SK-N-SH (cell line): ENCODE measurements at regions not wholly inside any gene's neighbourhood (a gene's known extent, or its start where the extent isn't known, plus 50 kb on each side); places are given as distances from the start of the nearest gene placed in this dataset.

Source experiments
- CTCF ChIA-PET: fragments of 300-600, 350-600 bp; formaldehyde crosslinking; extraction: SDS; loops from one replicate; lab custom pipeline; 2021; lab: Yijun Ruan, JAX
- POLR2A ChIA-PET: fragments of 350-600 bp; sonication (Branson Sonifier 250); formaldehyde crosslinking; extraction: SDS; loops from one replicate; lab custom pipeline; 2020; ENCODE audit warnings: antibody characterized with exemption, inconsistent platforms; lab: Yijun Ruan, JAX
- DNase-seq: peaks from one replicate; pipeline ENCODE4 v3.0.0; 2012
- H2AFZ ChIP-seq: fragments of 200-600 bp; sonication (generic); 2 replicates; pipeline ENCODE4 v1.8.1; 2016; ENCODE audit warnings: antibody characterized with exemption, mild to moderate bottlenecking, low read depth
- H3F3A ChIP-seq: fragments of 200-600 bp; sonication (generic); replicated peaks from 2 replicates; pipeline ENCODE3; 2016; ENCODE audit warnings: antibody characterized with exemption, mild to moderate bottlenecking; ENCODE audit not compliant: insufficient read depth
- H3K27ac ChIP-seq, 2 experiments: fragments of 200-500 bp in 1 of 2; fragments of 200-600 bp in 1 of 2; sonication (Bioruptor generic) in 1 of 2; sonication (generic), shearing (Covaris generic) in 1 of 2; 2 replicates each; pipeline versions ENCODE4 v1.5.1 to v1.6.1; 2014 to 2016; ENCODE audit warnings: low read depth in 2 of 2, inconsistent platforms in 1 of 2, low read length in 1 of 2, mild to moderate bottlenecking in 1 of 2, mixed read lengths in 1 of 2
- H3K27me3 ChIP-seq: fragments of 200-600 bp; sonication (generic), shearing (Covaris generic); 2 replicates; pipeline ENCODE4 v1.6.1; 2016; ENCODE audit warnings: mixed run types; ENCODE audit not compliant: insufficient read depth
- H3K36me3 ChIP-seq, 2 experiments: fragments of 200-500 bp in 1 of 2; fragments of 200-600 bp in 1 of 2; sonication (Bioruptor generic) in 1 of 2; sonication (generic) in 1 of 2; replicated peaks in 1 of 2; 2 replicates each; pipeline versions ENCODE3 to v1.5.1; 2014 to 2016; ENCODE audit warnings: low read length in 1 of 2, mild to moderate bottlenecking in 1 of 2; ENCODE audit not compliant: insufficient read depth in 2 of 2, control insufficient read depth in 1 of 2
- H3K4me1 ChIP-seq, 2 experiments: fragments of 200-500 bp in 1 of 2; fragments of 200-600 bp in 1 of 2; sonication (Bioruptor generic) in 1 of 2; sonication (generic), shearing (Covaris generic) in 1 of 2; 2 replicates each; pipeline versions ENCODE4 v1.5.1 to v1.6.1; 2014 to 2016; ENCODE audit warnings: low read depth in 1 of 2, low read length in 1 of 2, mixed run types in 1 of 2; ENCODE audit not compliant: insufficient read depth in 2 of 2, control insufficient read depth in 1 of 2
- H3K4me2 ChIP-seq: fragments of 200-600 bp; sonication (generic), shearing (Covaris generic); 2 replicates; pipeline ENCODE4 v1.6.1; 2017; ENCODE audit warnings: mixed run types
- H3K4me3 ChIP-seq, 2 experiments: fragments of 200-500 bp in 1 of 2; fragments of 200-600 bp in 1 of 2; sonication (Bioruptor generic) in 1 of 2; sonication (generic), shearing (Covaris generic) in 1 of 2; 2 replicates each; pipeline versions ENCODE4 v1.5.1 to v1.8.1; 2014 to 2016; ENCODE audit warnings: low read depth in 2 of 2, inconsistent platforms in 1 of 2, low read length in 1 of 2, mild to moderate bottlenecking in 1 of 2, mixed read lengths in 1 of 2, moderate library complexity in 1 of 2
- H3K79me2 ChIP-seq: fragments of 200-600 bp; sonication (generic); 2 replicates; pipeline ENCODE4 v1.8.1; 2017; ENCODE audit warnings: mild to moderate bottlenecking; ENCODE audit not compliant: insufficient read depth
- H3K9ac ChIP-seq: fragments of 200-600 bp; sonication (generic); 2 replicates; pipeline ENCODE4 v1.6.1; 2017; ENCODE audit warnings: mixed run types
- H3K9me2 ChIP-seq: fragments of 200-600 bp; sonication (generic); 2 replicates; pipeline ENCODE4 v1.6.1; 2017; ENCODE audit warnings: mixed run types
- H3K9me3 ChIP-seq: fragments of 200-600 bp; sonication (generic); 2 replicates; pipeline ENCODE4 v1.6.1; 2017; ENCODE audit warnings: mixed run types, mild to moderate bottlenecking, moderate library complexity
- H4K20me1 ChIP-seq: fragments of 200-600 bp; sonication (generic); 2 replicates; pipeline ENCODE4 v1.6.1; 2017; ENCODE audit warnings: mild to moderate bottlenecking, mixed run types; ENCODE audit not compliant: insufficient read depth
- CHD2 ChIP-seq: fragments of 150-350 bp; IDR thresholded peaks from 2 replicates; pipeline ENCODE4 v1.6.1; 2018; ENCODE audit warnings: low read length; ENCODE audit not compliant: partially characterized antibody
- ELF1 ChIP-seq: IDR thresholded peaks from 2 replicates; pipeline ENCODE4 v1.4.0; 2012
- EP300 ChIP-seq, 2 experiments: IDR thresholded peaks; 2 replicates each; pipeline versions ENCODE4 v1.4.0 to v1.6.1; 2012; ENCODE audit warnings: borderline replicate concordance in 1 of 2, low read depth in 1 of 2, low read length in 1 of 2
- EZH2phosphoT487 ChIP-seq: fragments of 200-600 bp; sonication (generic); IDR thresholded peaks from 2 replicates; pipeline ENCODE4 v1.6.1; 2017; ENCODE audit warnings: low read depth, mixed run types, mild to moderate bottlenecking, antibody characterized with exemption, moderate library complexity, borderline replicate concordance
- FOSL2 ChIP-seq: IDR thresholded peaks from 2 replicates; pipeline ENCODE4 v1.4.0; 2012; ENCODE audit warnings: low read depth, mild to moderate bottlenecking, moderate library complexity, borderline replicate concordance
- FOXM1 ChIP-seq: IDR thresholded peaks from 2 replicates; pipeline ENCODE4 v1.4.0; 2012; ENCODE audit warnings: low read depth, mild to moderate bottlenecking
- GABPA ChIP-seq: IDR thresholded peaks from 2 replicates; pipeline ENCODE4 v1.4.0; 2012; ENCODE audit warnings: low read depth, mild to moderate bottlenecking
- JUND ChIP-seq: IDR thresholded peaks from 2 replicates; pipeline ENCODE4 v1.4.0; 2012
- NFIC ChIP-seq: IDR thresholded peaks from 2 replicates; pipeline ENCODE4 v1.4.0; 2012; ENCODE audit warnings: borderline replicate concordance
- RFX5 ChIP-seq: IDR thresholded peaks from 2 replicates; pipeline ENCODE4 v1.6.1; 2012; ENCODE audit warnings: mild to moderate bottlenecking, improper control_type of control experiment, low read length
- SIN3A ChIP-seq: IDR thresholded peaks from 2 replicates; pipeline ENCODE4 v1.6.1; 2012; ENCODE audit warnings: low read depth, mild to moderate bottlenecking, low read length, moderate library complexity, borderline replicate concordance
- TAF1 ChIP-seq: IDR thresholded peaks from 2 replicates; pipeline ENCODE4 v1.6.1; 2012; ENCODE audit warnings: low read depth, mild to moderate bottlenecking, low read length, moderate library complexity, borderline replicate concordance
- TEAD4 ChIP-seq: IDR thresholded peaks from 2 replicates; pipeline ENCODE4 v1.4.0; 2012; ENCODE audit warnings: mild to moderate bottlenecking, borderline replicate concordance; ENCODE audit not compliant: insufficient read depth
- YY1 ChIP-seq: IDR thresholded peaks from 2 replicates; pipeline ENCODE4 v1.4.0; 2012; ENCODE audit warnings: low read depth, mild to moderate bottlenecking
- WGBS: methylation state at CpG from one replicate; pipeline ENCODE4 v1.1.6; 2017; ENCODE audit warnings: low lambda C conversion rate; 5-methylcytosine and 5-hydroxymethylcytosine counted together
- TF ChIP-seq, protein P1 (sequence below): fragments of 150-350 bp; IDR thresholded peaks from 2 replicates; pipeline ENCODE4 v1.6.1; 2017; ENCODE audit warnings: antibody characterized with exemption, low read length, low read depth, borderline replicate concordance
- TF ChIP-seq, protein P2 (sequence below): fragments of 150-350 bp; IDR thresholded peaks from 2 replicates; pipeline ENCODE4 v1.6.1; 2016; ENCODE audit warnings: mild to moderate bottlenecking, low read depth, low read length
- TF ChIP-seq, protein P3 (sequence below): IDR thresholded peaks from 2 replicates; pipeline ENCODE4; 2012
- TF ChIP-seq, protein P4 (sequence below): IDR thresholded peaks from 2 replicates; pipeline ENCODE4 v1.4.0; 2012; ENCODE audit warnings: low read depth, borderline replicate concordance
- TF ChIP-seq, protein P5 (sequence below): IDR thresholded peaks from 2 replicates; pipeline ENCODE4 v1.4.0; 2012; ENCODE audit warnings: low read depth, borderline replicate concordance

DNA sequence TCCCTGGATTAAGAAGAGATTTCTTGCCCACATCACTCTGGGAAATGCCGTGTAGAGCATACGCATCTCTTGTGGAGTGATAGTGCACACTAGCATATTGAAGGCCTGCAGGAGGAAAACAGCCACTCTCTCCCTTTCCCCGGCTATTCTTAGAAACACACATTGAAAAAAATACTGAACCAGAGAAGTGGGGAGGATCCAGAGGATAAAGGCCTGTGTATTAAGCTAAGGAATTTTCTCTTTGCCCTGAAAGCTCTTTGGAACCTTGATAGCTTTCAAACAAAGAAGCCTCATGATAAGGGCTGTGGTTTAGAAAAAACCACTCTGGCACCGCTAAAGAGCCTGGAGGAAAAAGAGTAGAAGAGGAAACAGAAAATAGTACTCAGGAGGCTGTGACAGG, 386.1 kb upstream of the NBEA start:
- no peaks in the 10 kb centered on the region for H3K9me3 ChIP-seq
- H3K9me2 ChIP-seq = peaks cover 6% of the 10 kb centered on the region; the same call in 1 of the 2 replicates
- no peak for DNase-seq
- no peak overlapping the region for H3K9ac ChIP-seq
- 92% methylated on average over 4 of the region's 4 CpGs for WGBS
- H3K4me2 ChIP-seq = no peak overlapping the region
- TF ChIP-seq, protein P1, sequence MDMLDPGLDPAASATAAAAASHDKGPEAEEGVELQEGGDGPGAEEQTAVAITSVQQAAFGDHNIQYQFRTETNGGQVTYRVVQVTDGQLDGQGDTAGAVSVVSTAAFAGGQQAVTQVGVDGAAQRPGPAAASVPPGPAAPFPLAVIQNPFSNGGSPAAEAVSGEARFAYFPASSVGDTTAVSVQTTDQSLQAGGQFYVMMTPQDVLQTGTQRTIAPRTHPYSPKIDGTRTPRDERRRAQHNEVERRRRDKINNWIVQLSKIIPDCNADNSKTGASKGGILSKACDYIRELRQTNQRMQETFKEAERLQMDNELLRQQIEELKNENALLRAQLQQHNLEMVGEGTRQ = no peak
- TF ChIP-seq, protein P2, sequence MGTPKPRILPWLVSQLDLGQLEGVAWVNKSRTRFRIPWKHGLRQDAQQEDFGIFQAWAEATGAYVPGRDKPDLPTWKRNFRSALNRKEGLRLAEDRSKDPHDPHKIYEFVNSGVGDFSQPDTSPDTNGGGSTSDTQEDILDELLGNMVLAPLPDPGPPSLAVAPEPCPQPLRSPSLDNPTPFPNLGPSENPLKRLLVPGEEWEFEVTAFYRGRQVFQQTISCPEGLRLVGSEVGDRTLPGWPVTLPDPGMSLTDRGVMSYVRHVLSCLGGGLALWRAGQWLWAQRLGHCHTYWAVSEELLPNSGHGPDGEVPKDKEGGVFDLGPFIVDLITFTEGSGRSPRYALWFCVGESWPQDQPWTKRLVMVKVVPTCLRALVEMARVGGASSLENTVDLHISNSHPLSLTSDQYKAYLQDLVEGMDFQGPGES = no peak
- no peak for TF ChIP-seq EP300 (IDR thresholded peaks at IDR 0.05; ENCODE audit: borderline replicate concordance in 1 of 2, low read depth in 1 of 2, low read length in 1 of 2)
- TF ChIP-seq YY1 = no peak
- TF ChIP-seq FOXM1 = no peak
- no peak for TF ChIP-seq RFX5
- TF ChIP-seq JUND = no peak
- TF ChIP-seq NFIC = no peak
- TF ChIP-seq, all 33 proteins: peak for 0
- no peaks in the 10 kb centered on the region for H3K79me2 ChIP-seq
- ChIA-PET CTCF (interaction anchor here (1.4 kb wide), 1 partner anchor 38 kb away, joined by 4 read pairs; no protein-coding TSS in a partner anchor), POLR2A (no interaction called here)
- no peak overlapping the region for H2AFZ ChIP-seq
- no peaks in the 10 kb centered on the region for H4K20me1 ChIP-seq
- no peaks in the 10 kb centered on the region for H3K27me3 ChIP-seq
- no peak overlapping the region for H3K27ac ChIP-seq
- no peak overlapping the region for H3K4me3 ChIP-seq
- H3F3A ChIP-seq = no peaks in the 10 kb centered on the region
- H3K4me1 ChIP-seq = no peaks in the 10 kb centered on the region
- no peaks in the 10 kb centered on the region for H3K36me3 ChIP-seq

DNA sequence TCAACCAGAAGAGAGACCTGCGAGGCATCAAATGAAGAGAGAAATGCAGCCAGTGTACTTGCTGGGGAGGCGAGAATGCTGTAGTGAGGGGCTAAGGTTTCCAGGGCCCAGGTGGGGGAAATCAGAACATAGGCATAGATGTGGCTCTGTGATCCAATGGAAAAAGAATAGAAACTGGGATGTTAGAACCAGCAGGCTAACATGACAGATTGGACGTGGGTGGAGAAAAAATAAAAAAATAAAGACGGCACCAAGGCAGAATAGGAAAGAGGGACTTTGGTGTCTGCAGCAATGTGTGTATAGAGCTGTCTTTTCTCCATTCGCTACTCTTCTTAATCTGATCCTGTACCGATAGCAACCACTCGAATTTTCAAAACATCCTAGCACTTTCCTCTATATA, 381.0 kb upstream of the NBEA start:
- Histone ChIP-seq H3K4me3 (no peak overlapping the region), H3K79me2 (no peaks in the 10 kb centered on the region), H2AFZ (no peak overlapping the region), H3K36me3 (no peaks in the 10 kb centered on the region), H3K9me2 (no peaks in the 10 kb centered on the region), H3K4me2 (no peak overlapping the region), H3K4me1 (no peaks in the 10 kb centered on the region), H3K9ac (no peak overlapping the region), H4K20me1 (no peaks in the 10 kb centered on the region)
- POLR2A ChIA-PET = no interaction called here
- 66% methylated on average over 7 of the region's 7 CpGs for WGBS
- CTCF ChIA-PET = no interaction called here
- no peak for TF ChIP-seq TAF1
- TF ChIP-seq YY1 = no peak
- no peak for TF ChIP-seq CHD2
- TF ChIP-seq, protein P3, sequence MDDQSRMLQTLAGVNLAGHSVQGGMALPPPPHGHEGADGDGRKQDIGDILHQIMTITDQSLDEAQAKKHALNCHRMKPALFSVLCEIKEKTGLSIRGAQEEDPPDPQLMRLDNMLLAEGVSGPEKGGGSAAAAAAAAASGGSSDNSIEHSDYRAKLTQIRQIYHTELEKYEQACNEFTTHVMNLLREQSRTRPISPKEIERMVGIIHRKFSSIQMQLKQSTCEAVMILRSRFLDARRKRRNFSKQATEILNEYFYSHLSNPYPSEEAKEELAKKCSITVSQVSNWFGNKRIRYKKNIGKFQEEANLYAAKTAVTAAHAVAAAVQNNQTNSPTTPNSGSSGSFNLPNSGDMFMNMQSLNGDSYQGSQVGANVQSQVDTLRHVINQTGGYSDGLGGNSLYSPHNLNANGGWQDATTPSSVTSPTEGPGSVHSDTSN = no peak
- no peak for TF ChIP-seq FOSL2
- no peak for TF ChIP-seq ELF1
- TF ChIP-seq, protein P4, sequence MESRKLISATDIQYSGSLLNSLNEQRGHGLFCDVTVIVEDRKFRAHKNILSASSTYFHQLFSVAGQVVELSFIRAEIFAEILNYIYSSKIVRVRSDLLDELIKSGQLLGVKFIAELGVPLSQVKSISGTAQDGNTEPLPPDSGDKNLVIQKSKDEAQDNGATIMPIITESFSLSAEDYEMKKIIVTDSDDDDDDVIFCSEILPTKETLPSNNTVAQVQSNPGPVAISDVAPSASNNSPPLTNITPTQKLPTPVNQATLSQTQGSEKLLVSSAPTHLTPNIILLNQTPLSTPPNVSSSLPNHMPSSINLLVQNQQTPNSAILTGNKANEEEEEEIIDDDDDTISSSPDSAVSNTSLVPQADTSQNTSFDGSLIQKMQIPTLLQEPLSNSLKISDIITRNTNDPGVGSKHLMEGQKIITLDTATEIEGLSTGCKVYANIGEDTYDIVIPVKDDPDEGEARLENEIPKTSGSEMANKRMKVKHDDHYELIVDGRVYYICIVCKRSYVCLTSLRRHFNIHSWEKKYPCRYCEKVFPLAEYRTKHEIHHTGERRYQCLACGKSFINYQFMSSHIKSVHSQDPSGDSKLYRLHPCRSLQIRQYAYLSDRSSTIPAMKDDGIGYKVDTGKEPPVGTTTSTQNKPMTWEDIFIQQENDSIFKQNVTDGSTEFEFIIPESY = no peak
- TF ChIP-seq, protein P5, sequence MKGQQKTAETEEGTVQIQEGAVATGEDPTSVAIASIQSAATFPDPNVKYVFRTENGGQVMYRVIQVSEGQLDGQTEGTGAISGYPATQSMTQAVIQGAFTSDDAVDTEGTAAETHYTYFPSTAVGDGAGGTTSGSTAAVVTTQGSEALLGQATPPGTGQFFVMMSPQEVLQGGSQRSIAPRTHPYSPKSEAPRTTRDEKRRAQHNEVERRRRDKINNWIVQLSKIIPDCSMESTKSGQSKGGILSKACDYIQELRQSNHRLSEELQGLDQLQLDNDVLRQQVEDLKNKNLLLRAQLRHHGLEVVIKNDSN = no peak
- no peak for TF ChIP-seq EZH2phosphoT487
- TF ChIP-seq GABPA = no peak
- TF ChIP-seq TEAD4 = no peak
- no peak for TF ChIP-seq SIN3A
- TF ChIP-seq, protein P1 = no peak
- TF ChIP-seq RFX5 = no peak
- TF ChIP-seq, all 33 proteins: peak for 0
- no peak for DNase-seq
- Histone ChIP-seq H3K9me3 (no peaks in the 10 kb centered on the region), H3K27ac (no peak overlapping the region), H3F3A (no peaks in the 10 kb centered on the region), H3K27me3 (no peaks in the 10 kb centered on the region)
